H1 (cell line): ENCODE measurements at regions not wholly inside any gene's neighbourhood (a gene's known extent, or its start where the extent isn't known, plus 50 kb on each side); places are given as distances from the start of the nearest gene placed in this dataset.

ENCODE experiments used
- CTCF ChIA-PET: fragments of 300-600 bp; sonication (Branson Sonifier 250); formaldehyde crosslinking; loops from one replicate; lab custom pipeline; 2021; ENCODE audit not compliant: partially characterized antibody; lab: Charles Lee
- POLR2A ChIA-PET: fragments of 300-600 bp; sonication (Branson Sonifier 250); formaldehyde crosslinking; loops from one replicate; lab custom pipeline; 2021; ENCODE audit warnings: inconsistent platforms; ENCODE audit not compliant: partially characterized antibody; lab: Charles Lee
- DNase-seq, 2 experiments: peaks; one replicate each; pipeline versions ENCODE4 v3.0.0 to v3.0.0-alpha.2; 2010 to 2022; ENCODE audit warnings: low spot score in 2 of 2, low read depth in 1 of 2, mixed read lengths in 1 of 2
- FAIRE-seq: peaks from 2 replicates; lab custom pipeline; 2011; peaks lifted over from hg19 to GRCh38; lab: Jason Lieb, UNC
- H2AFZ ChIP-seq: 2 replicates; pipeline ENCODE4 v1.8.1; 2012; ENCODE audit warnings: low read length, inconsistent platforms
- H2AK5ac ChIP-seq: 2 replicates; pipeline ENCODE4 v1.6.1; 2013; ENCODE audit warnings: low read depth, low read length
- H2BK120ac ChIP-seq: replicated peaks from 2 replicates; pipeline ENCODE3; 2013; ENCODE audit warnings: low read depth, low read length, inconsistent platforms
- H2BK12ac ChIP-seq: 2 replicates; pipeline ENCODE4 v1.6.1; 2013; ENCODE audit warnings: low read depth, low read length
- H2BK15ac ChIP-seq: 2 replicates; pipeline ENCODE4 v1.6.1; 2013; ENCODE audit warnings: low read length
- H2BK20ac ChIP-seq: 2 replicates; pipeline ENCODE4 v1.6.1; 2013; ENCODE audit warnings: low read length
- H2BK5ac ChIP-seq: 2 replicates; pipeline ENCODE4 v1.6.1; 2013; ENCODE audit warnings: low read depth, low read length
- H3K14ac ChIP-seq: 2 replicates; pipeline ENCODE4 v1.6.1; 2013; ENCODE audit warnings: inconsistent platforms; ENCODE audit not compliant: insufficient read length
- H3K18ac ChIP-seq: 2 replicates; pipeline ENCODE4 v1.6.1; 2013; ENCODE audit warnings: low read length; ENCODE audit errors: extremely low read depth
- H3K23ac ChIP-seq: 2 replicates; pipeline ENCODE4 v1.6.1; 2013; ENCODE audit warnings: inconsistent platforms; ENCODE audit not compliant: insufficient read length
- H3K23me2 ChIP-seq: 2 replicates; pipeline ENCODE4 v1.6.1; 2013; ENCODE audit warnings: low read depth, low read length
- H3K27ac ChIP-seq: 2 replicates; pipeline ENCODE4 v1.6.1; 2011; ENCODE audit warnings: low read depth, low read length, inconsistent platforms
- H3K27me3 ChIP-seq, 4 experiments: replicated peaks in 1 of 4; 1 replicate in 1 of 4; 2 replicates in 3 of 4; pipeline versions ENCODE4 v1.6.1 to v1.8.1; 2011 to 2013; ENCODE audit warnings: low read length in 3 of 4, mild to moderate bottlenecking in 3 of 4, inconsistent platforms in 2 of 4, mixed read lengths in 2 of 4, moderate library complexity in 1 of 4; ENCODE audit not compliant: control insufficient read depth in 3 of 4, insufficient read depth in 3 of 4; ENCODE audit errors: extremely low read depth in 1 of 4
- H3K36me3 ChIP-seq, 4 experiments: 2 replicates each; pipeline versions ENCODE4 v1.6.1 to v1.8.1; 2011 to 2013; ENCODE audit warnings: mild to moderate bottlenecking in 4 of 4, low read length in 3 of 4, moderate library complexity in 2 of 4, control low read depth in 1 of 4, inconsistent platforms in 1 of 4; ENCODE audit not compliant: insufficient read depth in 4 of 4, control insufficient read depth in 2 of 4
- H3K4ac ChIP-seq: replicated peaks from 2 replicates; pipeline ENCODE3; 2013; ENCODE audit warnings: low read length, low read depth, mixed read lengths, inconsistent platforms; ENCODE audit not compliant: insufficient read length
- H3K4me1 ChIP-seq, 4 experiments: replicated peaks in 1 of 4; 1 replicate in 1 of 4; 2 replicates in 3 of 4; pipeline versions ENCODE4 v1.6.1 to v1.8.1; 2011 to 2013; ENCODE audit warnings: low read length in 3 of 4, inconsistent platforms in 2 of 4, mixed read lengths in 1 of 4; ENCODE audit not compliant: insufficient read depth in 4 of 4, control insufficient read depth in 3 of 4
- H3K4me2 ChIP-seq, 2 experiments: 2 replicates each; pipeline versions ENCODE4 v1.6.1 to v1.8.1; 2011 to 2013; ENCODE audit warnings: low read depth in 2 of 2, low read length in 2 of 2, control low read depth in 1 of 2, inconsistent platforms in 1 of 2, mild to moderate bottlenecking in 1 of 2; ENCODE audit not compliant: insufficient read depth in 1 of 2
- H3K4me3 ChIP-seq, 4 experiments: fragments of 200-600, 300-600 bp in 1 of 4; sonication (generic), shearing (Covaris generic), sonication (Bioruptor Twin) in 1 of 4; 2 replicates each; pipeline versions ENCODE4 v1.5.1 to v1.8.1; 2011 to 2016; ENCODE audit warnings: low read length in 4 of 4, low read depth in 3 of 4, control low read depth in 2 of 4, inconsistent platforms in 2 of 4, mild to moderate bottlenecking in 2 of 4, mixed read lengths in 1 of 4, moderate library complexity in 1 of 4; ENCODE audit not compliant: insufficient read depth in 2 of 4; ENCODE audit errors: extremely low read depth in 1 of 4
- H3K56ac ChIP-seq: replicated peaks from 2 replicates; pipeline ENCODE3; 2013; ENCODE audit warnings: low read depth, mild to moderate bottlenecking, mixed read lengths, low read length, inconsistent platforms; ENCODE audit not compliant: insufficient read length
- H3K79me1 ChIP-seq: 2 replicates; pipeline ENCODE4 v1.6.1; 2013; ENCODE audit warnings: low read depth, low read length, control low read depth
- H3K79me2 ChIP-seq, 2 experiments: 2 replicates each; pipeline versions ENCODE4 v1.6.1 to v1.8.1; 2012 to 2013; ENCODE audit warnings: low read length in 2 of 2, mild to moderate bottlenecking in 2 of 2, inconsistent platforms in 1 of 2; ENCODE audit not compliant: insufficient read depth in 2 of 2, control insufficient read depth in 1 of 2
- H3K9ac ChIP-seq, 4 experiments: replicated peaks in 1 of 4; 1 replicate in 1 of 4; 2 replicates in 3 of 4; pipeline versions ENCODE4 v1.6.1 to v1.8.1; 2011 to 2013; ENCODE audit warnings: low read depth in 3 of 4, low read length in 3 of 4, control low read depth in 2 of 4, mild to moderate bottlenecking in 2 of 4, moderate library complexity in 2 of 4, inconsistent platforms in 1 of 4; ENCODE audit errors: extremely low read depth in 1 of 4
- H3K9me3 ChIP-seq, 2 experiments: 2 replicates each; pipeline versions ENCODE4 v1.6.1 to v1.8.1; 2012 to 2013; ENCODE audit warnings: mild to moderate bottlenecking in 2 of 2, moderate library complexity in 2 of 2, control low read depth in 1 of 2, inconsistent platforms in 1 of 2, low read depth in 1 of 2, low read length in 1 of 2, mixed read lengths in 1 of 2; ENCODE audit not compliant: insufficient read depth in 2 of 2
- H4K20me1 ChIP-seq, 2 experiments: replicated peaks in 1 of 2; 2 replicates each; pipeline versions ENCODE3 to v1.8.1; 2011 to 2013; ENCODE audit warnings: inconsistent platforms in 2 of 2, low read length in 2 of 2, mild to moderate bottlenecking in 1 of 2; ENCODE audit not compliant: insufficient read depth in 2 of 2, control insufficient read depth in 1 of 2
- H4K5ac ChIP-seq: 2 replicates; pipeline ENCODE4 v1.6.1; 2013; ENCODE audit warnings: low read length, low read depth, mixed read lengths, inconsistent platforms; ENCODE audit not compliant: insufficient read length
- H4K8ac ChIP-seq: 2 replicates; pipeline ENCODE4 v1.8.0; 2013; ENCODE audit warnings: mild to moderate bottlenecking, moderate library complexity, low read length, inconsistent platforms; ENCODE audit not compliant: insufficient read depth; ENCODE audit errors: extremely low read depth
- H4K91ac ChIP-seq: replicated peaks from 2 replicates; pipeline ENCODE3; 2013; ENCODE audit warnings: low read length, mixed read lengths, inconsistent platforms; ENCODE audit not compliant: insufficient read length
- CBX8 ChIP-seq: fragments of 300-800, 300-1000 bp; sonication (generic); IDR thresholded peaks from 2 replicates; pipeline ENCODE4 v1.7.1; 2016; ENCODE audit warnings: low read depth, low read length, borderline replicate concordance
- CEBPB ChIP-seq: IDR thresholded peaks from 2 replicates; pipeline ENCODE4 v1.6.1; 2012; ENCODE audit warnings: low read depth, low read length
- CTBP2 ChIP-seq: IDR thresholded peaks from 2 replicates; pipeline ENCODE4 v1.7.0; 2011; ENCODE audit warnings: borderline replicate concordance, mild to moderate bottlenecking, moderate library complexity, mixed read lengths, low read length; ENCODE audit not compliant: insufficient read depth, insufficient read length
- KDM4A ChIP-seq: IDR thresholded peaks from one replicate; pipeline ENCODE4 v1.7.1; 2012; ENCODE audit warnings: low read depth, mild to moderate bottlenecking, moderate library complexity, low read length, inconsistent platforms; ENCODE audit not compliant: severe bottlenecking
- KDM5A ChIP-seq: fragments of 200-600 bp; IDR thresholded peaks from 2 replicates; pipeline ENCODE4 v1.7.1; 2012; ENCODE audit warnings: mild to moderate bottlenecking, low read length, inconsistent platforms, mixed read lengths
- RNF2 ChIP-seq: fragments of 200-900, 300-1000 bp; sonication (generic); IDR thresholded peaks from 2 replicates; pipeline ENCODE4 v1.7.1; 2016; ENCODE audit warnings: borderline replicate concordance, low read depth, mild to moderate bottlenecking, antibody characterized with exemption, low read length; ENCODE audit not compliant: poor library complexity, severe bottlenecking; ENCODE audit errors: missing control alignments
- RXRA ChIP-seq: IDR thresholded peaks from 2 replicates; pipeline ENCODE4 v1.6.1; 2011; ENCODE audit warnings: low read depth, mild to moderate bottlenecking, low read length, moderate library complexity; ENCODE audit not compliant: insufficient read depth
- SAP30 ChIP-seq: fragments of 300-600 bp; sonication (generic); IDR thresholded peaks from 2 replicates; pipeline ENCODE4 v1.7.1; 2012; ENCODE audit warnings: low read length, moderate library complexity, mild to moderate bottlenecking, inconsistent platforms; ENCODE audit not compliant: insufficient read depth, insufficient replicate concordance
- WGBS, 2 experiments: shearing (Covaris generic) in 1 of 2; methylation state at CpG; one replicate each; pipeline versions ENCODE4 v1.1.6 to v1.1.7; 2013 to 2015; ENCODE audit warnings: low lambda C conversion rate in 2 of 2, mixed read lengths in 2 of 2, inconsistent platforms in 1 of 2, low coverage in 1 of 2, missing lambda C conversion rate in 1 of 2; ENCODE audit not compliant: insufficient replicate concordance in 2 of 2, insufficient coverage in 1 of 2, insufficient read length in 1 of 2; ENCODE audit errors: extremely low coverage in 1 of 2, missing lambda C conversion rate in 1 of 2; 5-methylcytosine and 5-hydroxymethylcytosine counted together
- TF ChIP-seq, protein P1 (sequence below): IDR thresholded peaks from 2 replicates; pipeline ENCODE4 v1.6.1; 2012; ENCODE audit warnings: inconsistent platforms
- TF ChIP-seq, protein P2 (sequence below): IDR thresholded peaks from 2 replicates; pipeline ENCODE4 v1.6.1; 2012; ENCODE audit warnings: low read length, inconsistent platforms
- TF ChIP-seq, protein P3 (sequence below): IDR thresholded peaks from 2 replicates; pipeline ENCODE4 v1.6.1; 2011; ENCODE audit warnings: low read length, improper control_type of control experiment

DNA sequence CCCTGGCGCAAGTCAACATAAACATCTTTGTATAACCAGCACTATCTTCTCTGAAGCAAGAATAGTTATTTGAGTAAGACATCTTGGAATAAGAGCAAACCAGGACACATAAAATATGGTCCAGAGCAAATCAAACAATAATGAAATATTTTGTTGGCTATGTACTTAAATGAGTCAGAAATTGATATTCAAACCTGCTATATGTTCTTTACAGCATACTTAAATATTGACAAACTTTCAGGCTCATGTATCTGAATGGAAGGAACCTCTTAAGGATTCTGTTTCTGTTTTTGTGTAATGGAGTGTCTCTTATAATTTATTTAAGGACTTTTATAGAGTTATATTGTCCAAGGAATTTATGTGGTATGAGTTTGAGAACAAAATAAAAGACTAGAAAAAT lies 747.3 kb downstream of the EFNA5 start:
- Histone ChIP-seq H2AK5ac (no peak overlapping the region), H3K4me3 (no peak overlapping the region), H4K91ac (no peak overlapping the region), H3K36me3 (no peaks in the 10 kb centered on the region), H4K20me1 (no peaks in the 10 kb centered on the region), H3K27ac (no peak overlapping the region), H3K4me1 (no peaks in the 10 kb centered on the region), H3K56ac (no peak overlapping the region), H4K8ac (no peak overlapping the region), H3K79me1 (no peaks in the 10 kb centered on the region), H3K23ac (no peak overlapping the region), H4K5ac (no peak overlapping the region), H2BK5ac (no peak overlapping the region), H3K9me3 (no peaks in the 10 kb centered on the region; a peak in 1 of 4 replicates), H3K27me3 (no peaks in the 10 kb centered on the region), H3K18ac (no peak overlapping the region), H3K14ac (no peak overlapping the region), H3K4ac (no peak overlapping the region), H2BK120ac (no peak overlapping the region), H2BK20ac (no peak overlapping the region), H3K23me2 (no peaks in the 10 kb centered on the region), H2BK12ac (no peak overlapping the region), H3K4me2 (no peak overlapping the region), H2BK15ac (no peak overlapping the region), H3K9ac (no peak overlapping the region), H2AFZ (no peak overlapping the region), H3K79me2 (no peaks in the 10 kb centered on the region)
- DNase-seq = no peak
- 83% methylated on average over 1 of the region's 1 CpG; no CpG with 5 or more reads in 1 of the 2 experiments for whole genome bisulfite sequencing, 2 experiments
- POLR2A ChIA-PET = no interaction called here
- FAIRE-seq = no peak
- CTCF ChIA-PET = no interaction called here
- TF ChIP-seq RXRA (no peak), CEBPB (no peak), SAP30 (no peak), KDM5A (no peak), CTBP2 (no peak), CBX8 (no peak), RNF2 (no peak), KDM4A (no peak)
- TF ChIP-seq, protein P1, sequence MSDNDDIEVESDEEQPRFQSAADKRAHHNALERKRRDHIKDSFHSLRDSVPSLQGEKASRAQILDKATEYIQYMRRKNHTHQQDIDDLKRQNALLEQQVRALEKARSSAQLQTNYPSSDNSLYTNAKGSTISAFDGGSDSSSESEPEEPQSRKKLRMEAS = no peak
- TF ChIP-seq, protein P2, sequence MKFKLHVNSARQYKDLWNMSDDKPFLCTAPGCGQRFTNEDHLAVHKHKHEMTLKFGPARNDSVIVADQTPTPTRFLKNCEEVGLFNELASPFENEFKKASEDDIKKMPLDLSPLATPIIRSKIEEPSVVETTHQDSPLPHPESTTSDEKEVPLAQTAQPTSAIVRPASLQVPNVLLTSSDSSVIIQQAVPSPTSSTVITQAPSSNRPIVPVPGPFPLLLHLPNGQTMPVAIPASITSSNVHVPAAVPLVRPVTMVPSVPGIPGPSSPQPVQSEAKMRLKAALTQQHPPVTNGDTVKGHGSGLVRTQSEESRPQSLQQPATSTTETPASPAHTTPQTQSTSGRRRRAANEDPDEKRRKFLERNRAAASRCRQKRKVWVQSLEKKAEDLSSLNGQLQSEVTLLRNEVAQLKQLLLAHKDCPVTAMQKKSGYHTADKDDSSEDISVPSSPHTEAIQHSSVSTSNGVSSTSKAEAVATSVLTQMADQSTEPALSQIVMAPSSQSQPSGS = no peak
- TF ChIP-seq, protein P3, sequence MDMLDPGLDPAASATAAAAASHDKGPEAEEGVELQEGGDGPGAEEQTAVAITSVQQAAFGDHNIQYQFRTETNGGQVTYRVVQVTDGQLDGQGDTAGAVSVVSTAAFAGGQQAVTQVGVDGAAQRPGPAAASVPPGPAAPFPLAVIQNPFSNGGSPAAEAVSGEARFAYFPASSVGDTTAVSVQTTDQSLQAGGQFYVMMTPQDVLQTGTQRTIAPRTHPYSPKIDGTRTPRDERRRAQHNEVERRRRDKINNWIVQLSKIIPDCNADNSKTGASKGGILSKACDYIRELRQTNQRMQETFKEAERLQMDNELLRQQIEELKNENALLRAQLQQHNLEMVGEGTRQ = no peak
